SK-N-SH (cell line): ENCODE measurements at regions not wholly inside any gene's neighbourhood (a gene's known extent, or its start where the extent isn't known, plus 50 kb on each side); places are given as distances from the start of the nearest gene placed in this dataset.

Source experiments
- CTCF ChIA-PET: fragments of 300-600, 350-600 bp; formaldehyde crosslinking; extraction: SDS; loops from one replicate; lab custom pipeline; 2021; lab: Yijun Ruan, JAX
- POLR2A ChIA-PET: fragments of 350-600 bp; sonication (Branson Sonifier 250); formaldehyde crosslinking; extraction: SDS; loops from one replicate; lab custom pipeline; 2020; ENCODE audit warnings: antibody characterized with exemption, inconsistent platforms; lab: Yijun Ruan, JAX
- DNase-seq: peaks from one replicate; pipeline ENCODE4 v3.0.0; 2012
- H2AFZ ChIP-seq: fragments of 200-600 bp; sonication (generic); 2 replicates; pipeline ENCODE4 v1.8.1; 2016; ENCODE audit warnings: antibody characterized with exemption, mild to moderate bottlenecking, low read depth
- H3F3A ChIP-seq: fragments of 200-600 bp; sonication (generic); replicated peaks from 2 replicates; pipeline ENCODE3; 2016; ENCODE audit warnings: antibody characterized with exemption, mild to moderate bottlenecking; ENCODE audit not compliant: insufficient read depth
- H3K27ac ChIP-seq, 2 experiments: fragments of 200-500 bp in 1 of 2; fragments of 200-600 bp in 1 of 2; sonication (Bioruptor generic) in 1 of 2; sonication (generic), shearing (Covaris generic) in 1 of 2; 2 replicates each; pipeline versions ENCODE4 v1.5.1 to v1.6.1; 2014 to 2016; ENCODE audit warnings: low read depth in 2 of 2, inconsistent platforms in 1 of 2, low read length in 1 of 2, mild to moderate bottlenecking in 1 of 2, mixed read lengths in 1 of 2
- H3K27me3 ChIP-seq: fragments of 200-600 bp; sonication (generic), shearing (Covaris generic); 2 replicates; pipeline ENCODE4 v1.6.1; 2016; ENCODE audit warnings: mixed run types; ENCODE audit not compliant: insufficient read depth
- H3K36me3 ChIP-seq, 2 experiments: fragments of 200-500 bp in 1 of 2; fragments of 200-600 bp in 1 of 2; sonication (Bioruptor generic) in 1 of 2; sonication (generic) in 1 of 2; replicated peaks in 1 of 2; 2 replicates each; pipeline versions ENCODE3 to v1.5.1; 2014 to 2016; ENCODE audit warnings: low read length in 1 of 2, mild to moderate bottlenecking in 1 of 2; ENCODE audit not compliant: insufficient read depth in 2 of 2, control insufficient read depth in 1 of 2
- H3K4me1 ChIP-seq, 2 experiments: fragments of 200-500 bp in 1 of 2; fragments of 200-600 bp in 1 of 2; sonication (Bioruptor generic) in 1 of 2; sonication (generic), shearing (Covaris generic) in 1 of 2; 2 replicates each; pipeline versions ENCODE4 v1.5.1 to v1.6.1; 2014 to 2016; ENCODE audit warnings: low read depth in 1 of 2, low read length in 1 of 2, mixed run types in 1 of 2; ENCODE audit not compliant: insufficient read depth in 2 of 2, control insufficient read depth in 1 of 2
- H3K4me2 ChIP-seq: fragments of 200-600 bp; sonication (generic), shearing (Covaris generic); 2 replicates; pipeline ENCODE4 v1.6.1; 2017; ENCODE audit warnings: mixed run types
- H3K4me3 ChIP-seq, 2 experiments: fragments of 200-500 bp in 1 of 2; fragments of 200-600 bp in 1 of 2; sonication (Bioruptor generic) in 1 of 2; sonication (generic), shearing (Covaris generic) in 1 of 2; 2 replicates each; pipeline versions ENCODE4 v1.5.1 to v1.8.1; 2014 to 2016; ENCODE audit warnings: low read depth in 2 of 2, inconsistent platforms in 1 of 2, low read length in 1 of 2, mild to moderate bottlenecking in 1 of 2, mixed read lengths in 1 of 2, moderate library complexity in 1 of 2
- H3K79me2 ChIP-seq: fragments of 200-600 bp; sonication (generic); 2 replicates; pipeline ENCODE4 v1.8.1; 2017; ENCODE audit warnings: mild to moderate bottlenecking; ENCODE audit not compliant: insufficient read depth
- H3K9ac ChIP-seq: fragments of 200-600 bp; sonication (generic); 2 replicates; pipeline ENCODE4 v1.6.1; 2017; ENCODE audit warnings: mixed run types
- H3K9me2 ChIP-seq: fragments of 200-600 bp; sonication (generic); 2 replicates; pipeline ENCODE4 v1.6.1; 2017; ENCODE audit warnings: mixed run types
- H3K9me3 ChIP-seq: fragments of 200-600 bp; sonication (generic); 2 replicates; pipeline ENCODE4 v1.6.1; 2017; ENCODE audit warnings: mixed run types, mild to moderate bottlenecking, moderate library complexity
- H4K20me1 ChIP-seq: fragments of 200-600 bp; sonication (generic); 2 replicates; pipeline ENCODE4 v1.6.1; 2017; ENCODE audit warnings: mild to moderate bottlenecking, mixed run types; ENCODE audit not compliant: insufficient read depth
- FOSL2 ChIP-seq: IDR thresholded peaks from 2 replicates; pipeline ENCODE4 v1.4.0; 2012; ENCODE audit warnings: low read depth, mild to moderate bottlenecking, moderate library complexity, borderline replicate concordance
- FOXJ3 ChIP-seq: sonication (generic); formaldehyde crosslinking; IDR thresholded peaks from 2 replicates; pipeline ENCODE4 v1.5.1; 2020; ENCODE audit warnings: mild to moderate bottlenecking, missing genetic modification reagents
- FOXM1 ChIP-seq: IDR thresholded peaks from 2 replicates; pipeline ENCODE4 v1.4.0; 2012; ENCODE audit warnings: low read depth, mild to moderate bottlenecking
- GATA2 ChIP-seq: sonication (generic); formaldehyde crosslinking; IDR thresholded peaks from 2 replicates; pipeline ENCODE4 v1.5.0; 2020; ENCODE audit warnings: mild to moderate bottlenecking, missing genetic modification reagents
- JUND ChIP-seq: IDR thresholded peaks from 2 replicates; pipeline ENCODE4 v1.4.0; 2012
- MXI1 ChIP-seq: IDR thresholded peaks from 2 replicates; pipeline ENCODE4 v1.6.1; 2012; ENCODE audit warnings: mild to moderate bottlenecking, low read depth, low read length, improper control_type of control experiment
- NFIC ChIP-seq: IDR thresholded peaks from 2 replicates; pipeline ENCODE4 v1.4.0; 2012; ENCODE audit warnings: borderline replicate concordance
- RAD21 ChIP-seq: IDR thresholded peaks from 2 replicates; pipeline ENCODE4 v1.6.1; 2012; ENCODE audit warnings: mild to moderate bottlenecking, low read length
- RCOR1 ChIP-seq: fragments of 150-350 bp; IDR thresholded peaks from 2 replicates; pipeline ENCODE4 v1.6.1; 2017; ENCODE audit warnings: antibody characterized with exemption, low read length
- SIN3A ChIP-seq: IDR thresholded peaks from 2 replicates; pipeline ENCODE4 v1.6.1; 2012; ENCODE audit warnings: low read depth, mild to moderate bottlenecking, low read length, moderate library complexity, borderline replicate concordance
- SMC3 ChIP-seq: IDR thresholded peaks from 2 replicates; pipeline ENCODE4 v1.6.1; 2012; ENCODE audit warnings: low read depth, low read length, improper control_type of control experiment
- TCF12 ChIP-seq: IDR thresholded peaks from 2 replicates; pipeline ENCODE4 v1.4.0; 2012
- YY1 ChIP-seq: IDR thresholded peaks from 2 replicates; pipeline ENCODE4 v1.4.0; 2012; ENCODE audit warnings: low read depth, mild to moderate bottlenecking
- WGBS: methylation state at CpG from one replicate; pipeline ENCODE4 v1.1.6; 2017; ENCODE audit warnings: low lambda C conversion rate; 5-methylcytosine and 5-hydroxymethylcytosine counted together
- TF ChIP-seq, protein P1 (sequence below): IDR thresholded peaks from 2 replicates; pipeline ENCODE4; 2012
- TF ChIP-seq, protein P2 (sequence below): fragments of 150-350 bp; IDR thresholded peaks from 2 replicates; pipeline ENCODE4 v1.6.1; 2016; ENCODE audit warnings: mild to moderate bottlenecking, low read depth, low read length
- TF ChIP-seq, protein P3 (sequence below): IDR thresholded peaks from 2 replicates; pipeline ENCODE4 v1.4.0; 2012; ENCODE audit warnings: low read depth
- TF ChIP-seq, protein P4 (sequence below): IDR thresholded peaks from 2 replicates; pipeline ENCODE4 v1.4.0; 2012; ENCODE audit warnings: low read depth, borderline replicate concordance
- TF ChIP-seq, protein P5 (sequence below): IDR thresholded peaks from 2 replicates; pipeline ENCODE4 v1.6.1; 2012; ENCODE audit warnings: mild to moderate bottlenecking, low read depth, low read length, moderate library complexity

DNA sequence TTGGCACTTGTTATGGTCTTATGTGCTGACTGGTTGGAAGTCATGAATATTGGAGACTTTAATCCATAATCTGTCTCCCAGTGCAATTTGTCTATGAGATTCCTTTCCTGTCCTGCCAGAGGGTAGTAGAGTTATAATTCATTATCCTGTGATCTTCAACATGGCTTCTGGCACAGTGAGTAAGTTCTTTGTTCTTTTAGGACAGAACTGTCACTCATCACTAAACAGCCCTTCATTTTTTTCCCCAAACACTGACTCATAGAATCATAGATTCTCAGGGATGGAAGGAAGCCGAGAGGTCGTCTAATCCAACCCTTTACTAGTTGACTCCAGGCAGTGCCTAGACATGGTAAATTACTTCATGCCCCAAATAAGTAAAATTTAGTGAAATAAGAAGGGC, 78.4 kb downstream of the LUZP4 start:
- no peaks in the 10 kb centered on the region for H3K79me2 ChIP-seq
- no peak overlapping the region for H3K4me3 ChIP-seq
- 0 out of 4 replicates have a peak, but pooled peaks cover 0 to 9% of the 10 kb centered on the region in 2 experiments for H3K4me1 ChIP-seq
- peaks cover 3% of the 10 kb centered on the region for H3F3A ChIP-seq
- H3K9me2 ChIP-seq = no peaks in the 10 kb centered on the region
- peak overlapping the region; percentile 24; the same call in 1 of the 2 replicates for H2AFZ ChIP-seq
- DNase-seq = no peak
- POLR2A ChIA-PET = no interaction called here
- WGBS = 16% methylated on average over 2 of the region's 2 CpGs
- no peaks in the 10 kb centered on the region for H3K27me3 ChIP-seq
- CTCF ChIA-PET = no interaction called here
- no peaks in the 10 kb centered on the region for H4K20me1 ChIP-seq
- TF ChIP-seq, protein P1, sequence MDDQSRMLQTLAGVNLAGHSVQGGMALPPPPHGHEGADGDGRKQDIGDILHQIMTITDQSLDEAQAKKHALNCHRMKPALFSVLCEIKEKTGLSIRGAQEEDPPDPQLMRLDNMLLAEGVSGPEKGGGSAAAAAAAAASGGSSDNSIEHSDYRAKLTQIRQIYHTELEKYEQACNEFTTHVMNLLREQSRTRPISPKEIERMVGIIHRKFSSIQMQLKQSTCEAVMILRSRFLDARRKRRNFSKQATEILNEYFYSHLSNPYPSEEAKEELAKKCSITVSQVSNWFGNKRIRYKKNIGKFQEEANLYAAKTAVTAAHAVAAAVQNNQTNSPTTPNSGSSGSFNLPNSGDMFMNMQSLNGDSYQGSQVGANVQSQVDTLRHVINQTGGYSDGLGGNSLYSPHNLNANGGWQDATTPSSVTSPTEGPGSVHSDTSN = peak; percentile 74
- TF ChIP-seq FOSL2 (no peak), YY1 (no peak), RCOR1 (no peak), RAD21 (no peak), GATA2 (no peak), MXI1 (no peak), JUND (peak; percentile 33; the same call in 1 of the 2 replicates), TCF12 (no peak), SMC3 (no peak), FOXM1 (no peak), FOXJ3 (CRISPR knock-in tag) (no peak), NFIC (peak; percentile 10; the same call in 1 of the 2 replicates), SIN3A (no peak)
- TF ChIP-seq, protein P2, sequence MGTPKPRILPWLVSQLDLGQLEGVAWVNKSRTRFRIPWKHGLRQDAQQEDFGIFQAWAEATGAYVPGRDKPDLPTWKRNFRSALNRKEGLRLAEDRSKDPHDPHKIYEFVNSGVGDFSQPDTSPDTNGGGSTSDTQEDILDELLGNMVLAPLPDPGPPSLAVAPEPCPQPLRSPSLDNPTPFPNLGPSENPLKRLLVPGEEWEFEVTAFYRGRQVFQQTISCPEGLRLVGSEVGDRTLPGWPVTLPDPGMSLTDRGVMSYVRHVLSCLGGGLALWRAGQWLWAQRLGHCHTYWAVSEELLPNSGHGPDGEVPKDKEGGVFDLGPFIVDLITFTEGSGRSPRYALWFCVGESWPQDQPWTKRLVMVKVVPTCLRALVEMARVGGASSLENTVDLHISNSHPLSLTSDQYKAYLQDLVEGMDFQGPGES = no peak
- TF ChIP-seq, protein P3, sequence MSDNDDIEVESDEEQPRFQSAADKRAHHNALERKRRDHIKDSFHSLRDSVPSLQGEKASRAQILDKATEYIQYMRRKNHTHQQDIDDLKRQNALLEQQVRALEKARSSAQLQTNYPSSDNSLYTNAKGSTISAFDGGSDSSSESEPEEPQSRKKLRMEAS = no peak
- TF ChIP-seq, protein P4, sequence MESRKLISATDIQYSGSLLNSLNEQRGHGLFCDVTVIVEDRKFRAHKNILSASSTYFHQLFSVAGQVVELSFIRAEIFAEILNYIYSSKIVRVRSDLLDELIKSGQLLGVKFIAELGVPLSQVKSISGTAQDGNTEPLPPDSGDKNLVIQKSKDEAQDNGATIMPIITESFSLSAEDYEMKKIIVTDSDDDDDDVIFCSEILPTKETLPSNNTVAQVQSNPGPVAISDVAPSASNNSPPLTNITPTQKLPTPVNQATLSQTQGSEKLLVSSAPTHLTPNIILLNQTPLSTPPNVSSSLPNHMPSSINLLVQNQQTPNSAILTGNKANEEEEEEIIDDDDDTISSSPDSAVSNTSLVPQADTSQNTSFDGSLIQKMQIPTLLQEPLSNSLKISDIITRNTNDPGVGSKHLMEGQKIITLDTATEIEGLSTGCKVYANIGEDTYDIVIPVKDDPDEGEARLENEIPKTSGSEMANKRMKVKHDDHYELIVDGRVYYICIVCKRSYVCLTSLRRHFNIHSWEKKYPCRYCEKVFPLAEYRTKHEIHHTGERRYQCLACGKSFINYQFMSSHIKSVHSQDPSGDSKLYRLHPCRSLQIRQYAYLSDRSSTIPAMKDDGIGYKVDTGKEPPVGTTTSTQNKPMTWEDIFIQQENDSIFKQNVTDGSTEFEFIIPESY = no peak
- TF ChIP-seq, protein P5, sequence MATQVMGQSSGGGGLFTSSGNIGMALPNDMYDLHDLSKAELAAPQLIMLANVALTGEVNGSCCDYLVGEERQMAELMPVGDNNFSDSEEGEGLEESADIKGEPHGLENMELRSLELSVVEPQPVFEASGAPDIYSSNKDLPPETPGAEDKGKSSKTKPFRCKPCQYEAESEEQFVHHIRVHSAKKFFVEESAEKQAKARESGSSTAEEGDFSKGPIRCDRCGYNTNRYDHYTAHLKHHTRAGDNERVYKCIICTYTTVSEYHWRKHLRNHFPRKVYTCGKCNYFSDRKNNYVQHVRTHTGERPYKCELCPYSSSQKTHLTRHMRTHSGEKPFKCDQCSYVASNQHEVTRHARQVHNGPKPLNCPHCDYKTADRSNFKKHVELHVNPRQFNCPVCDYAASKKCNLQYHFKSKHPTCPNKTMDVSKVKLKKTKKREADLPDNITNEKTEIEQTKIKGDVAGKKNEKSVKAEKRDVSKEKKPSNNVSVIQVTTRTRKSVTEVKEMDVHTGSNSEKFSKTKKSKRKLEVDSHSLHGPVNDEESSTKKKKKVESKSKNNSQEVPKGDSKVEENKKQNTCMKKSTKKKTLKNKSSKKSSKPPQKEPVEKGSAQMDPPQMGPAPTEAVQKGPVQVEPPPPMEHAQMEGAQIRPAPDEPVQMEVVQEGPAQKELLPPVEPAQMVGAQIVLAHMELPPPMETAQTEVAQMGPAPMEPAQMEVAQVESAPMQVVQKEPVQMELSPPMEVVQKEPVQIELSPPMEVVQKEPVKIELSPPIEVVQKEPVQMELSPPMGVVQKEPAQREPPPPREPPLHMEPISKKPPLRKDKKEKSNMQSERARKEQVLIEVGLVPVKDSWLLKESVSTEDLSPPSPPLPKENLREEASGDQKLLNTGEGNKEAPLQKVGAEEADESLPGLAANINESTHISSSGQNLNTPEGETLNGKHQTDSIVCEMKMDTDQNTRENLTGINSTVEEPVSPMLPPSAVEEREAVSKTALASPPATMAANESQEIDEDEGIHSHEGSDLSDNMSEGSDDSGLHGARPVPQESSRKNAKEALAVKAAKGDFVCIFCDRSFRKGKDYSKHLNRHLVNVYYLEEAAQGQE = no peak
- no peak overlapping the region for H3K4me2 ChIP-seq
- H3K9me3 ChIP-seq = no peaks in the 10 kb centered on the region
- H3K9ac ChIP-seq = no peak overlapping the region
- no peaks in the 10 kb centered on the region for H3K36me3 ChIP-seq
- H3K27ac ChIP-seq = peak overlapping the region; percentile 34 to 77; a peak in 3 of 4 replicates
